ACC112 (cell line): ENCODE measurements at regions not wholly inside any gene's neighbourhood (a gene's known extent, or its start where the extent isn't known, plus 50 kb on each side); places are given as distances from the start of the nearest gene placed in this dataset.

Source experiments
- H2AFZ ChIP-seq: fragments of 200-600 bp; sonication (generic); one replicate; pipeline ENCODE4 v1.6.0; 2017; ENCODE audit warnings: antibody characterized with exemption, low read length; ENCODE audit not compliant: unreplicated experiment
- H3K27ac ChIP-seq: fragments of 200-600 bp; sonication (generic); 2 replicates; pipeline ENCODE4 v1.5.1; 2014; ENCODE audit warnings: low read depth, mild to moderate bottlenecking, antibody characterized with exemption, low read length, moderate library complexity
- H3K27me3 ChIP-seq: fragments of 200-600 bp; sonication (generic); 2 replicates; pipeline ENCODE4 v1.6.1; 2014; ENCODE audit warnings: mild to moderate bottlenecking, antibody characterized with exemption, low read length, moderate library complexity, mixed read lengths; ENCODE audit not compliant: insufficient read depth
- H3K36me3 ChIP-seq: fragments of 200-600 bp; sonication (generic); 2 replicates; pipeline ENCODE4 v1.6.1; 2016; ENCODE audit warnings: mild to moderate bottlenecking, antibody characterized with exemption, low read length, moderate library complexity, mixed read lengths; ENCODE audit not compliant: insufficient read depth
- H3K4me1 ChIP-seq: fragments of 200-600 bp; sonication (generic); one replicate; pipeline ENCODE4 v1.6.1; 2016; ENCODE audit warnings: low read length, mixed read lengths; ENCODE audit not compliant: insufficient read depth, unreplicated experiment, control insufficient read depth
- H3K4me3 ChIP-seq: fragments of 200-600 bp; sonication (generic); 2 replicates; pipeline ENCODE4 v1.5.1; 2014; ENCODE audit warnings: mild to moderate bottlenecking, low read depth, low read length
- H3K79me2 ChIP-seq: fragments of 200-600 bp; sonication (generic); one replicate; pipeline ENCODE4 v1.6.0; 2016; ENCODE audit warnings: low read length; ENCODE audit not compliant: control insufficient read depth, unreplicated experiment, insufficient read depth

DNA sequence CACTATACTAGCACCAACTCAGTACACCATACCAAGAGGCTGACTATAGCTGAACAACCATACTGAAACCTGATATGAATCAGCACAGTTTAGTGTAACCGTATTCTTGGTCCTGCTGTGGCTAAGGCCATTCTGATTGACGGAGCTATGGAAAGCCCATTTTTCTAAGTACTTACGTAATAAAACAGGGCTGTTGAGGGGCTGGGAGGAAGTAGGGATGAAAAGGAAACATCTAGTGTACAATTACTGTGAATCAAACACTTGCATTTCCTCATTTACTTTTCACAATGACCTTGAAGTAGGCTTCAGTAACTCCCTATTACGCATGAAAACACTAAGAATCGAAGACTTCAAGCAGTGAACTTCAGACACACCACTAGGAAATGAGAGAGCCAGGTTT, 198.2 kb downstream of the BTG1 start:
- H3K4me3 ChIP-seq, result no peak overlapping the region
- no peaks in the 10 kb centered on the region for H3K79me2 ChIP-seq
- no peaks in the 10 kb centered on the region for H3K4me1 ChIP-seq
- no peaks in the 10 kb centered on the region for H3K27me3 ChIP-seq
- H2AFZ ChIP-seq, result no peak overlapping the region
- H3K36me3 ChIP-seq, result no peaks in the 10 kb centered on the region
- no peak overlapping the region for H3K27ac ChIP-seq

DNA sequence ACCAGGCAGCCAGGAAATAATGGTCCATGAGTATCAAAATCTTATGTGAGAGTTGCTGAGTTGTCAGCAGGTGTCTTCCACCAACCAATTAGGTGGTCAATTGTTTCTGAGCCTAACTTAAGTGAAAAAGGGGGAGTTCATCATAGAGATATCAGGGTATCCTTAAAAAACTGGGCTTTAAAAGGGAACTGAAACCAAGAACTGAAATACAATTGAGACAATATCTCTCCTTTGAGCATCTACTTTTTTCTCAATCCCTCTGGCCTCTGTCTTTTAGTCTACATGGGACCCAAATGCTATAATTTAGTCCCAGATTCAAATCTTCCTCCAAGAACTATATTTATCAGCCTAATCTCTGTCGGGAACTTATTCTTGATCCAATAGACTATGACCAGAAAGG, 201.0 kb downstream of the BTG1 start:
- Histone ChIP-seq H3K27ac (no peak overlapping the region), H2AFZ (no peak overlapping the region), H3K4me1 (no peaks in the 10 kb centered on the region), H3K79me2 (no peaks in the 10 kb centered on the region), H3K27me3 (no peaks in the 10 kb centered on the region), H3K36me3 (no peaks in the 10 kb centered on the region), H3K4me3 (no peak overlapping the region)

DNA sequence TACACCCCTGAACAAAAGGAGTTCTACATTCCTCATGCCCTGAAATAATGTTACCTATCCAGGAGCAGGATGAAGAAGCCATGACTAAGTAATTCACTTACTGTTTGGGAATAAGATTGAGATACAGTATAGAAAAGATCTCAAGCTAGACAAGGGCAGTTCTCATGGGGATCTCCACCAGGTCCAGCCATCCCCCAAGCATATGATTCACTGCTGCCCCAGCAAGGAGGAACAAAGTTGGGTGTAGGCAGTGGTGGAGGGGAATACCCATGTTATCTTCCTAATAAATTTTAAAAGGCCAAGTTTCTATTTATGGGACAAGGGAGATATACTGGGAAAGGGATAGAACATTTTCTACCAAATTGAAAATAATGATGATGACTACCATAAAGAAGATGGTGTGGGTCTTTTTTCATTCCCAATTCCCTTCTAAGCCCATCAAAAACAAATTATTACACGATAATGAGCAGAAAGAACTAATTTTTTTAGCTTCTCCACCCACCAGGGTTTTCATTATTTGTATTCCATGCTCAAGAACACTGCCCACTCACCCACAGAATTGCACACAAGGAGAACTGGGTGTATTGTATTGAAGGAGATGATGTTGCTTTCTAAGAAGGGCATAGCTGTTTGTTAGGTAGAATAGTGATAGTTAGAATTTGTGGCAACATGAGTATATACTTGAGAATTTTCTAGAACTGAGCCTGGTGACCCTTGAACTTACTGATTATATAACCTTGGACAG, 204.6 kb downstream of the BTG1 start:
- Histone ChIP-seq H3K79me2 (no peaks in the 10 kb centered on the region), H3K36me3 (no peaks in the 10 kb centered on the region), H2AFZ (no peak overlapping the region), H3K27me3 (no peaks in the 10 kb centered on the region), H3K27ac (no peak overlapping the region), H3K4me1 (no peaks in the 10 kb centered on the region), H3K4me3 (no peak overlapping the region)

DNA sequence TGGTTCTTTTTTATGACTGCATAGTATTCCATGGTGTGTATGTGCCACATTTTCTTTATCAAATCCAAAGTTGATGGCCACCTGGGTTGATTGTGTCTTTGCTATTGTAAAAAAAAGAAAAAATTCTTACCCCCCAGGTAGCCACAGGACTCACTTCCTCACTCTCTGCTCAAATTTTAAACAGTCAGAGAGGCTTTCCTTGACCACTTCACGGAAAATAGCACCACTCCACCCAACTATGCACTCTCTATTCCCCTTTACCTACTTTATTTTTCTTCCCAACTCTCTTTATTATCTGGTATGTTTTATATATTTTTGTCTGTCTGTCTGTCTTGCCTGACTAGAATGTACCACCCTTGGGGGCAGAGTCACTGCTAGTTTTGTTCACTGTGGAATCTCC, 205.3 kb downstream of the BTG1 start:
- Histone ChIP-seq H3K36me3 (no peaks in the 10 kb centered on the region), H3K4me3 (no peak overlapping the region), H3K27me3 (no peaks in the 10 kb centered on the region), H3K27ac (no peak overlapping the region), H3K79me2 (no peaks in the 10 kb centered on the region), H3K4me1 (no peaks in the 10 kb centered on the region), H2AFZ (no peak overlapping the region)

DNA sequence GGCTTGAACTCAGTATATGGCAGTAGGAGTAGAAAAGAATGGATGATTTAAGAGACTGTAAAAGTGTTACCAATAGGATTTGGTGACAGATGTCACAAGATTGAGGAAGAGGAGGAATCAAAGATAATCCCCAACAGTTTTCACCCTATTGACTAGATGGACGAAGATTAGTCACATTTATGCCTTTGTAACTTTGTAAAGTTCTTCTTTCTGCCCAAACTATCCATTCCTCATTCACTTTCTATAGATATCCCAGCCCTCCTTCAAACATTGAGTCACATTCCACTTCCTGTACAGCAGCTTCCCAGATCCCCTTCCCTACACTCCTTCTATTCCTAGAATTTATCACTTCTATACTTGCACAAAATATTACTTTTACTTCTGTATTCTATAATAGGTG, 207.9 kb downstream of the BTG1 start:
- Histone ChIP-seq H3K36me3 (no peaks in the 10 kb centered on the region), H3K27ac (no peak overlapping the region), H3K4me3 (no peak overlapping the region), H3K27me3 (no peaks in the 10 kb centered on the region), H2AFZ (no peak overlapping the region), H3K79me2 (no peaks in the 10 kb centered on the region), H3K4me1 (no peaks in the 10 kb centered on the region)

DNA sequence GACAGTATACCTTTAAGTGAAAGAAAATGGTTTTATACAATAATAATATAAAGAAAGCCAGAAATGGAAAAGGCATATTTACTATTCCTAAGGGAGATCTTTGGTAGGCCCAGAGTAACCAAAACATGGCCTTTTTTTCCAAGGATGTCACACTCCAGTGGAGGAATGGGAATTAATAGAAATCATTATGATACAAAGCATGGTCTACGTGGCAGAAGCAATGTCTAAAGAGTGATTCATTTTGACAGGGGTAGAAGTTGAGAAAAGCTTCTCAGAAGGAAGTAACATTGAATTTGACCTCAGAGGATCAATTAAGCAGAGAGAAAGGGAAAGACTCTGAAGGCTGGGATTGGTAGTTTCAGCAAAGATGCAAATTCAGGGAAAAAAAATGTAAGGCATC, 208.6 kb downstream of the BTG1 start:
- Histone ChIP-seq H2AFZ (no peak overlapping the region), H3K36me3 (no peaks in the 10 kb centered on the region), H3K27me3 (no peaks in the 10 kb centered on the region), H3K4me3 (no peak overlapping the region), H3K4me1 (no peaks in the 10 kb centered on the region), H3K79me2 (no peaks in the 10 kb centered on the region), H3K27ac (no peak overlapping the region)

DNA sequence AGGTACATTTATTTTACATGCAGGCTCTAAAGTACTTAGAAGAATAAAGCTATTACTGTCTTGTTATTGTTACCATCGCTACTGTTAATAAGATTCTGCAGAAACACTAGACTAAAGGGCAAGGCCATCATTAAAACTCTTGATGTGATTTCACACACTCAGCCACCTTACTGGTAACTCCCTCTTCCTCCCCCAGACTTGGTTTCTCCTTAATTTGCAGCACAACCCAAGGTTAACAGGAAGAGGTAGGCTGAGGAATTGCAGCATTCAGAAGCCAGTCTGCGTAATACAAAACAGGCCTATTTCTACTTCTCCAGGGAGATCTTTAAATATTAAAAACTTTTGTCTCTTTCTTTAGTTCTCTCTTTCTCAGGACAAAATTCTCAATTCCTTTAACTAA, 210.3 kb downstream of the BTG1 start:
- Histone ChIP-seq H3K27me3 (no peaks in the 10 kb centered on the region), H3K4me3 (no peak overlapping the region), H3K27ac (no peak overlapping the region), H3K36me3 (no peaks in the 10 kb centered on the region), H3K4me1 (no peaks in the 10 kb centered on the region), H3K79me2 (no peaks in the 10 kb centered on the region), H2AFZ (no peak overlapping the region)

DNA sequence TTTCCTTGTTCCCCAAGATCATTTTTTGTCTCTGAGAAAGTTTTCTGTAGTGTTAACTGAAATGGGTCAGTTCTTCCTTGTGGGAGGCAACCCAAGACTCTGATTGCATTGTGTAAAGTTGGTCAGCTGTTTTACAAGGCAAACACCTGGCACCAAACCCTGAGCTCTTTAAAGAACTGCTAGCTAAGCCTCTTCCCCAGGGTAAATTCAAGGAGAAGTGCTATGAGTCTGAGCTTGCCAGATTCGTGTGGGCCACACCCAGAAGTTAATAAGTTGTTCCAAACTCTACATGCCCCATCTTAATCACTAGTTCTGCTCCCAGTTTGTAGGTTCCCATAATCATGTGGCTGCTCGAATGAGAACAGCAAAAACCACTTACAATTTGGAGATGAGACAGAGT, 214.5 kb downstream of the BTG1 start:
- no peak overlapping the region for H3K4me3 ChIP-seq
- H3K36me3 ChIP-seq, result no peaks in the 10 kb centered on the region
- H3K79me2 ChIP-seq, result no peaks in the 10 kb centered on the region
- no peak overlapping the region for H2AFZ ChIP-seq
- H3K27ac ChIP-seq, result no peak overlapping the region
- no peaks in the 10 kb centered on the region for H3K27me3 ChIP-seq
- peaks cover 11% of the 10 kb centered on the region for H3K4me1 ChIP-seq

DNA sequence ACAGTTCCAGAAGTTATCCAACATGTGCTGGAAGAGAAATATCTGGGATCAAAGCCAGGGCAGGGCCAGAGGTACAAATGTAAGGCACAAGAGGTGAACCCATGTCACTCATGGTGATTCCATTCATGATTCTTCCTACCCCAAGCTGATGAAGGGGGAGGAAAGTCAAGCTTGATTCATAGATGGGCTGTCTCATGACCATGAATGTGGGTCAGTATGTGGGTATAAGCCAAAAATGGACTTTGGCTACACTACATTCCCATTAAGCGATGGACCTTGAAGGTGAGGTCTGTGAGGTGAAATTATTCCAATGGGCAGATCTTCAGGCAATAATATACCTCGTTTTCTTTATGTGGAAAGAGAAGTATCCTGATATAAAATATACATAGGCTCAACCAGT, 217.1 kb downstream of the BTG1 start:
- Histone ChIP-seq H3K79me2 (no peaks in the 10 kb centered on the region), H3K27ac (no peak overlapping the region), H3K4me3 (no peak overlapping the region), H3K4me1 (peaks cover 11% of the 10 kb centered on the region), H2AFZ (no peak overlapping the region), H3K27me3 (no peaks in the 10 kb centered on the region), H3K36me3 (no peaks in the 10 kb centered on the region)

DNA sequence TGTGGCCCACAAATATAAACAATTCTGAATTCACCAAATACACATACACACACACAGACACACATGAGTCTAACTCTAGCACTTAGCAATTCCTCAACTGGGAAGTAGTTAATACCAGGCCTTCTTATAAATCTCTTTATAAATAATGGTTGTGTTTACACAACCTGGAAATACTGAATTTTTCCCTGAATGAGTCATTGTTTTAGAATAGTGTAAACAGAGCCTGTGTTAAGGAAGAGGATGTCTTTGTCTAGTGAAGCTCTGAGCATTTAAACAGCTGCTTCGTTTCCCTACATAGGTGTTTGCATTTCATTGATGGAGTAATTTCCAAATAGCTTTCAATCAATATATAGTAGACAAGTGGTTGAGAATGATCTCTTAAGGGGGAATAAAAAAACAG, 218.8 kb downstream of the BTG1 start:
- no peaks in the 10 kb centered on the region for H3K36me3 ChIP-seq
- H3K27ac ChIP-seq, result peak overlapping the region; percentile 13; the same call in 1 of the 2 replicates
- no peak overlapping the region for H3K4me3 ChIP-seq
- H3K79me2 ChIP-seq, result no peaks in the 10 kb centered on the region
- peaks cover 11% of the 10 kb centered on the region for H3K4me1 ChIP-seq
- H3K27me3 ChIP-seq, result no peaks in the 10 kb centered on the region
- no peak overlapping the region for H2AFZ ChIP-seq

DNA sequence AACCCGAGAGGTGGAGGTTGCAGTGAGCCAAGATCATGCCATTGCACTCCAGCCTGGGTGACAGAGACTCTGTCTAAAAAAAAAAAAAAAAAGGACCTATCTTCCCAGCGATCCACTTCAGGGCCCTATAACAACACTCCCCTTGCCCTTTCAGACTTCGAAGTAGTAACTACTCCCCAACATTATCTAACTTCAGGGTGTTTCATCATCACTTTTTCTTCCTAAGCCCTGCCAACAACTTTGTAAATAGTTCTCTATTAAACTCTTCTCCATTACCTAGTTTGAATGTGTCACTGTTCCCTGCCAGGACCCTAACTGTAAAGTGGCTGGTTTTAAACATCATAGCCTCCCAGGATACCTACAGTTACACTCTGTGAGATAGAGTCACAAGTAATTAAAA, 220.8 kb downstream of the BTG1 start:
- peaks cover 11% of the 10 kb centered on the region for H3K4me1 ChIP-seq
- H3K36me3 ChIP-seq, result no peaks in the 10 kb centered on the region
- H3K27ac ChIP-seq, result no peak overlapping the region

More for the DNA sequence above, 220.8 kb downstream of the BTG1 start:
- H2AFZ ChIP-seq, result no peak overlapping the region
- H3K79me2 ChIP-seq, result no peaks in the 10 kb centered on the region
- no peak overlapping the region for H3K4me3 ChIP-seq
- H3K27me3 ChIP-seq, result no peaks in the 10 kb centered on the region
